Breast epithelium (tissue), 3 donors: ENCODE measurements at regions not wholly inside any gene's neighbourhood (a gene's known extent, or its start where the extent isn't known, plus 50 kb on each side); places are given as distances from the start of the nearest gene placed in this dataset.

Experiments used
- POLR2A ChIP-seq: fragments of 450-650 bp; IDR thresholded peaks from one replicate; pipeline ENCODE4 v1.6.1; 2016; ENCODE audit warnings: antibody characterized with exemption, mild to moderate bottlenecking, moderate library complexity
- TF ChIP-seq, protein P1 (sequence below), 3 donors: fragments of 450-650 bp; IDR thresholded peaks; one replicate each; pipeline ENCODE4 v1.5.1; 2016 to 2017; ENCODE audit warnings: antibody characterized with exemption in 3 of 3, mild to moderate bottlenecking in 3 of 3, moderate library complexity in 3 of 3

DNA sequence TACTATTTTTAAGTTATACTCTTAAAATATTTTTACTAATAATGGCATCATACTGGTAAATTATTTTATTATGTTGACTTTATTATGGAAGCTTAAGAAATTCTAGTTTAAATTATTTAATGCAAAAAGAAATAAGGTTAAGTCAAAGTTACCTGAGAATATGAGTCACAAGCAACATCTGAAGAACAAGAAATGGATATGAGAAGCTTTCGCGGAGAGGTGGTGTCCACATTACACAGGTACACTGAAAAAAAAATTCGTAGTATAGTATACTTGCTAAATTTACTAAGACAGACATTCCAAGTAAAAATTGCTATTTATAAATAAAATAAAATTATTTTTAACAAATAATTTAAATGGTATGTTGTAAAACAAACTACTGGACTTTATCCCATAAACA, 143.8 kb downstream of the AVL9 start:
- no peak for TF ChIP-seq POLR2A
- TF ChIP-seq, protein P1, sequence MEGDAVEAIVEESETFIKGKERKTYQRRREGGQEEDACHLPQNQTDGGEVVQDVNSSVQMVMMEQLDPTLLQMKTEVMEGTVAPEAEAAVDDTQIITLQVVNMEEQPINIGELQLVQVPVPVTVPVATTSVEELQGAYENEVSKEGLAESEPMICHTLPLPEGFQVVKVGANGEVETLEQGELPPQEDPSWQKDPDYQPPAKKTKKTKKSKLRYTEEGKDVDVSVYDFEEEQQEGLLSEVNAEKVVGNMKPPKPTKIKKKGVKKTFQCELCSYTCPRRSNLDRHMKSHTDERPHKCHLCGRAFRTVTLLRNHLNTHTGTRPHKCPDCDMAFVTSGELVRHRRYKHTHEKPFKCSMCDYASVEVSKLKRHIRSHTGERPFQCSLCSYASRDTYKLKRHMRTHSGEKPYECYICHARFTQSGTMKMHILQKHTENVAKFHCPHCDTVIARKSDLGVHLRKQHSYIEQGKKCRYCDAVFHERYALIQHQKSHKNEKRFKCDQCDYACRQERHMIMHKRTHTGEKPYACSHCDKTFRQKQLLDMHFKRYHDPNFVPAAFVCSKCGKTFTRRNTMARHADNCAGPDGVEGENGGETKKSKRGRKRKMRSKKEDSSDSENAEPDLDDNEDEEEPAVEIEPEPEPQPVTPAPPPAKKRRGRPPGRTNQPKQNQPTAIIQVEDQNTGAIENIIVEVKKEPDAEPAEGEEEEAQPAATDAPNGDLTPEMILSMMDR (IDR thresholded peaks at IDR 0.05), result no peak
